Mammary epithelial cell (primary cell): ENCODE measurements at regions not wholly inside any gene's neighbourhood (a gene's known extent, or its start where the extent isn't known, plus 50 kb on each side); places are given as distances from the start of the nearest gene placed in this dataset.

ENCODE experiments used
- EZH2 ChIP-seq: IDR thresholded peaks from 2 replicates; pipeline ENCODE4 v1.6.1; 2012; ENCODE audit warnings: low read length, inconsistent platforms, borderline replicate concordance
- TF ChIP-seq, protein P1 (sequence below), 2 donors: IDR thresholded peaks in 1 of 2; conservative IDR thresholded peaks in 1 of 2; 2 replicates each; pipeline ENCODE4 v1.5.1; 2011 to 2012; ENCODE audit warnings: inconsistent platforms in 2 of 2, low read length in 2 of 2, mild to moderate bottlenecking in 2 of 2, control low read depth in 1 of 2, low read depth in 1 of 2; ENCODE audit not compliant: insufficient read depth in 1 of 2; ENCODE audit errors: extremely low read depth in 1 of 2

DNA sequence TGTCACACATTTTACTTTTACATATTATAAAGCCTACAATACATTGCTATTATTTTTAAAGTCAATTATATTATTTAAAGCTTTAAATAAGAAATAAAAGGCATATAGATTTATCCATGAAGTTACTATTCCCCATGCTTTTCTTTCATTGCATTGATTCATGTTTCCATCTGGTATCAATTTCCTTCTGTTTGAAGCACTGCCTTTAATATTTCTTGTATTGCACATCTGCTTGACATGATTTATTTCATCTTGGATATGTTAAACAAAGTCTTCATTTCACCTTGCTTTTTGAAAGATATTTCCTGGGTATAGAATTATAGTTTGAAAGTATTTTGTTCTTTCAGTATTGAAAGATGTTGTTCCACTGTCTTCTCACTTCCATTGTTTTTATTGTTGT lies 174.3 kb upstream of the MBNL1 start:
- TF ChIP-seq, protein P1, sequence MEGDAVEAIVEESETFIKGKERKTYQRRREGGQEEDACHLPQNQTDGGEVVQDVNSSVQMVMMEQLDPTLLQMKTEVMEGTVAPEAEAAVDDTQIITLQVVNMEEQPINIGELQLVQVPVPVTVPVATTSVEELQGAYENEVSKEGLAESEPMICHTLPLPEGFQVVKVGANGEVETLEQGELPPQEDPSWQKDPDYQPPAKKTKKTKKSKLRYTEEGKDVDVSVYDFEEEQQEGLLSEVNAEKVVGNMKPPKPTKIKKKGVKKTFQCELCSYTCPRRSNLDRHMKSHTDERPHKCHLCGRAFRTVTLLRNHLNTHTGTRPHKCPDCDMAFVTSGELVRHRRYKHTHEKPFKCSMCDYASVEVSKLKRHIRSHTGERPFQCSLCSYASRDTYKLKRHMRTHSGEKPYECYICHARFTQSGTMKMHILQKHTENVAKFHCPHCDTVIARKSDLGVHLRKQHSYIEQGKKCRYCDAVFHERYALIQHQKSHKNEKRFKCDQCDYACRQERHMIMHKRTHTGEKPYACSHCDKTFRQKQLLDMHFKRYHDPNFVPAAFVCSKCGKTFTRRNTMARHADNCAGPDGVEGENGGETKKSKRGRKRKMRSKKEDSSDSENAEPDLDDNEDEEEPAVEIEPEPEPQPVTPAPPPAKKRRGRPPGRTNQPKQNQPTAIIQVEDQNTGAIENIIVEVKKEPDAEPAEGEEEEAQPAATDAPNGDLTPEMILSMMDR (conservative IDR thresholded peaks at IDR 0.05 in 1 of 2, IDR thresholded peaks at IDR 0.05 in 1 of 2; ENCODE audit: extremely low read depth in 1 of 2, insufficient read depth in 1 of 2, low read depth in 1 of 2, low read length in 2 of 2): no peak
- TF ChIP-seq EZH2: no peak
